GM18858 (cell line): ENCODE measurements at regions not wholly inside any gene's neighbourhood (a gene's known extent, or its start where the extent isn't known, plus 50 kb on each side); places are given as distances from the start of the nearest gene placed in this dataset.

Experiments used
- ATAC-seq: cut with Tn5 transposase; IDR thresholded peaks from one replicate; pipeline ENCODE4 v1.9.1; 2021; ENCODE audit not compliant: unreplicated experiment

GRCh38 chr21:25334046-25334730, 273.1 kb downstream of the MRPL39 start:
- ATAC-seq: no peak

DNA sequence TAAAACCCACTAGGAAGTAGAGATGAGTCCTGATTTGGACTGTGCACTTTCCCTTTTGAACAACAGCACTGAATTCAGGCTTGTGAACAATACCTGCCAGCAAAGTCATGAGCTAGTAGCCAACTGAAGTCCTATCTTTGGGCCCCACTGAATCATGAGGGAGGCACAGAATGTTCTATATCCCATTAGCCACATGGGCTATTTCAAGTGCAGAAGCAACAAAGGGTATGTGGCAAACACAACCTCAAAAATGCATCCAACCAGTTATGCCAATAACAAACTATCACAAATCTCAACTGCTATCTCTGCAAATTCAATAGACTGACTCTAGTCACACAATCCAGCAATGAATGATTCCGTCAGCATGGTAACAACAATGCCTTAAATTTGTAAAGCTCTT, 276.0 kb downstream of the MRPL39 start:
- ATAC-seq: no peak

GRCh38 chr21:25330266-25330665, 277.0 kb downstream of the MRPL39 start:
- no peak for ATAC-seq

GRCh38 chr21:25329227-25329825, 278.0 kb downstream of the MRPL39 start:
- no peak for ATAC-seq

DNA sequence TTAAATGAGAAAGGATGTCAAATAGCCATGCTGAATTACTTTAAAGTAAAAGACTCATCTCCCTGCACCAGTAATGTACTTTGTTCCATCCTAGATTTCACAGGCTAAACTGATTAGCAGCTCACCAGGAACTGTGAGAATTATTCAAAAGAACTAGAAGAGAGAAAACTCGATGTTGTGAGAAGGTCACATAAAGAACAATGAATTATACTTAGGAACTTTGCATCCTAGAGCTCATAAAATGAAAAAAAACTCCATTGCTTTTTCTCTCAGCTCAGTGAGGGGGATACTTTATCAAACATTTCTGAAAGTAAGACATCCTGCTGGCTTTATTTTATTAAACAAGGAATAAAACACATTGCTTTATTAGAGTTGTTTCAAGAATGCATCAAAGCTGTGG, 278.5 kb downstream of the MRPL39 start:
- ATAC-seq: no peak

GRCh38 chr21:25326181-25326580, 281.1 kb downstream of the MRPL39 start:
- ATAC-seq: no peak

DNA sequence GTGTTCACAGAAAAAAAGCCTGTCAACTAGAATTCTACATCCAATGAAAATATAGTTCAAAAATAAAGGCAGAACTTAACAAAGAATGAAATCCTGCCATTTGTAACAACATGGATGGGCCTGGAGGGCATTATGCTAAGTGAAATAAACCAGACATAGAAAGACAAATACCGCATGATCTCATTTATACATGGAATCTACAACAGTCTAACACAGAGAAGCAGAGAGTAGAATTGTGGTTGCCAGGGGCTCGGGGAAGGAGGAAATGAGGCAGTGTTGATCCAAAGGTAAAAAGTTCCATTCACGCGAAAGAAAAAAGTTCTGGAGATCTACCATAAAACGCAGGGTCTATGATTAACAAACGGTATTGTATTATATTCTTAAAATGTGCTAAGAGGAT, 282.6 kb downstream of the MRPL39 start:
- no peak for ATAC-seq

DNA sequence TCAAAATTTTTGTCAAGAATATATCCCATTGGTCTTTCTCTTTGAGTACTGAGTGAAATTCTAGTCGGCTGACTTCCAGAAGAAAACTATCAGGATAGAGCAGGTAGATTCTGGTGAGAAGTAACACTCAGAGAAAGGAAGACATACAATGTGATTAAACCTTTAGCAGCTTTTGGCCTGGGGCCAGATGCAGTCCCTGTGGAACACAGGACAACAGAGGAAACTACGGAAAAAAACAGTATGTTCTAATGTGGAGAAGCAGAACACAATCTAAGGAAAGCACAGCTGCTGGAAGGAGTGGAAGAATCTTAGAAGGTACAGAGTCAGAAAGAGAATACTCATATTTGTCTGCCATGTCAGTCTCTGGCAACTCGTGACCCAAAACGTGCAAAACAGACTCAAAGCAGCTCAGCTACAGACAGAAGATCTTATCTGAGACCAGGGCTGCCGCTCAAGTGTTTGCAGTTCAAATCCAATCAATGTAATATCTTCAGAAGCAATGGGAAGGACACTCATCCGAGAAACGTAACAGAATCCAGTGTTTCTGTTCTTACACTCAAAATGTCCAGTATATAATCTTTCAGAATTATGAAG, 283.8 kb downstream of the MRPL39 start:
- ATAC-seq: no peak

DNA sequence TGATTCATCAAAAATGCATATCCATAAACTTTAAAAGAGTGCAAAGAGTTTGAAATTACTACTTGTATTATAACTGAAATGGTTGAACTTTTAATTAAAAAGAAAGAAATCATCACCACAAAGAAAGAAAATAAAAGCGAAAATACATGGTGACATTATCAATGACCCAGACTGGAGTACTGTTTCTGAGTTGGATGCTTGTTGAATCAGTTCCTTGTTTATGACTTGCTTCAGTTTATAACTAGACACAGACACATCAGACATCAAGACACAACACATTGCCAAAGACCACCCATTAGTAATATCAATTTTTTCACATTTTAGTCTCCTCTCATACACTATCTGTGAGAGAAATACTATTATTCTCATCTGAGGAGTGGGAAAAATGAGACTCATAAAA, 293.0 kb downstream of the MRPL39 start:
- ATAC-seq: no peak

DNA sequence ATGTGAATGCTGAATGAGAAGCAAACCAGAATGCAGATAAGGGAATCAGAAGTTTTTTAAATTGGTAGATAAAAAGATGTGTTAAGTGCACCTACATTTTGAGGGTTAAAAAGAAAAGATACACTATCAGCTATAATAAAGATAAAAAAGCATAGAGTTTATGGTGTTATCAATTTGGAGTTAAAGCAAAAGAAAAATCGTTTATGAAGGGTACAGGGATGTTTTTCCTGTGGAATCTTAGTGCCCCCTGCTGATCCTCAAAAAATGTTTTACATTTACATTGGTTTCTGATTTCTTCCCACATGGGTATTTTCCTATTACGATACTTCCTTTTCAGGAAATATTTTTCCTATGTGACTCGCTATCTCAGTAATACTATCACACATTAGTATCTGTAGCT, 293.5 kb downstream of the MRPL39 start:
- ATAC-seq: no peak

GRCh38 chr21:25307489-25307888, 299.8 kb downstream of the MRPL39 start:
- ATAC-seq: no peak

DNA sequence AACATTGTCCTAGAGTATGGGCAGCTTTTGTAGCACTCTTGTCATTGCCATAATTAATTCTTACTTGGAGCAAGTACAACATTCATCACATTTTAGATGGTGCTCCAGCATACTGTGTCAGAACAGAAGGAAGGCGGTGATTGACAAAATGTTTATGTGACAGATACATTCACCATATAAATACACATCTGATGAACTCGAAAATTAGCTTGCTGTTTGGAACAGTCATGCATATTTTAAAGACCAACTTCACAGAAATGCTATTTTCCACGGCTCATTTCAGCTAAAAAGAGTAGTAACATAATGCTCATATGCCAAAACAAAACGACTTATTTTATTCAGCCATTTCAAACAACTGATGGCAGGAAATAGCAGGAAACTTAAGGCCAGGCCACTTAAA, 302.7 kb downstream of the MRPL39 start:
- no peak for ATAC-seq

- ATAC-seq: no peak
Measured at GRCh38 chr21:25300632-25301031, 306.6 kb downstream of the MRPL39 start.

GRCh38 chr21:25298512-25299491, 308.5 kb downstream of the MRPL39 start:
- ATAC-seq: peak; percentile 94

GRCh38 chr21:25297117-25297516, 310.2 kb downstream of the MRPL39 start:
- no peak for ATAC-seq

GRCh38 chr21:25296252-25296651, 311.0 kb downstream of the MRPL39 start:
- ATAC-seq: no peak

- no peak for ATAC-seq
Measured at GRCh38 chr21:25292396-25292795, 314.9 kb downstream of the MRPL39 start.

DNA sequence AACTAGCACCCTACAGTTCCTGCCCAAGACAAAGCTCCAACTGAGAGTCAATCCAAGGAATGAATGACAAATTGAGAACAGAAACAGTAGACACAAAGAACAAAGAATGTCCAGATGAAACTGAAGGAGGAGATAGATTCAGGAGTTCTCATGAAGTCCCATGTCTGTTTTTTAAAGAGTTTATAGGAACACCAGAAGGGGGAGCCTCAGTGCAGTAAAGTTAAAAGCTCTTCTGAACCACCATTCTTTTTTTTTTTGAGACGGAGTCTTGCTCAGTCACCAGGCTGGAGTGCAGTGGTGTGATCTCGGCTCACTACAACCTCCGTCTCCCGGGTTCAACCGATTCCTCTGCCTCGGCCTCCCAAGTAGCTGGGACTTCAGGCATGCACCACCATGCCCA, 323.6 kb downstream of the MRPL39 start:
- no peak for ATAC-seq

DNA sequence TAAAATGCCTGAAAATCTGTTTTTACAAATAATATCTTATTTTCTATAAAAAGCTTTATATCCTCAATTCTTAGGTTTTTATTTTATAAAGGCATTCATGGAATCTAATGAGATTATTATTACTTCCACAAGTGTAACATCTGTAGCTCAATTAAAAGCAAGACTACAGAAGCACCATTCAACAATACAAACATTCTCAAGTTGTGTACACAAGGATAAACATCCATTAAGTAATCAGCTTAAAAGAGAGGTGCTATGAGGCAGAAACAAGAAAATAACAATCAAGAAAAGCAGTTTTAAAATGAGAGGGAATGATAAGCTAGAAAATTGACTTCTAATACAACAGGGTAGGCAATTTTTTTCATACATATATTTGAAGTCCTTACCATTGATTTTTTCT, 326.1 kb downstream of the MRPL39 start:
- no peak for ATAC-seq

DNA sequence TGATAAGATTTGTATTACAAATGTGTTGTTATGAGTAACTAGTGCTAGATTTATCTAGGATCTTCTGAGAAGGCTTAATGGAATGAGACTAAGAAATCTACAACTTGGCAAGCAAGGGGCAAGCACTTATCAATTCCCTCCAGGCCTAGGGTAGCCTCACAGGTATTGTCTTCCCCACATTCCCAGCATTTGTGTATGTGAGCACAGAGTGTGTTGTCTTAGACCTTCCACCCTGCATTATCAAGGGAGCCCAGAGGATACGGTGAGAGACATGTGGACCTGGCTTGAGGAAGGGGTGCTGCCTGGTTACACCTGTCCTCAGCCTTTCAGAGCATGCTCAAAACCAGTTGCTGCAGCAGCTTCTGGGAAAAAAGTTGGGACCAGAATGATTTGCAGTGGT, 327.2 kb downstream of the MRPL39 start:
- ATAC-seq: no peak

- ATAC-seq: no peak
Measured at GRCh38 chr21:25273959-25274358, 333.3 kb downstream of the MRPL39 start.
